NCI-H82 treated with DMSO at 0.1 percent for 48 hours (cell line): ENCODE measurements at regions not wholly inside any gene's neighbourhood (a gene's known extent, or its start where the extent isn't known, plus 50 kb on each side); places are given as distances from the start of the nearest gene placed in this dataset.

Experiments used
- DNase-seq: peaks from one replicate; lab custom pipeline; 2025; ENCODE audit not compliant: unreplicated experiment; lab: John Stamatoyannopoulos, UW

- no peak for DNase-seq
Observed at GRCh38 chr1:9419369-9420041, 119.8 kb upstream of the SLC25A33 start.

- no peak for DNase-seq
Observed at GRCh38 chr1:9420835-9421532, 118.3 kb upstream of the SLC25A33 start.

GRCh38 chr1:9421533-9421873 is 117.8 kb upstream of the SLC25A33 start:
- DNase-seq = no peak

GRCh38 chr1:9422321-9422720 is 116.9 kb upstream of the SLC25A33 start:
- no peak for DNase-seq

- peak; percentile 35 for DNase-seq
Observed at GRCh38 chr1:9422911-9423505, 116.3 kb upstream of the SLC25A33 start.

GRCh38 chr1:9424261-9424660 is 115.0 kb upstream of the SLC25A33 start:
- DNase-seq = no peak

- no peak for DNase-seq
Observed at GRCh38 chr1:9425859-9426258, 113.4 kb upstream of the SLC25A33 start.

GRCh38 chr1:9426291-9426711 is 113.0 kb upstream of the SLC25A33 start:
- no peak for DNase-seq

GRCh38 chr1:9427388-9427787 is 111.9 kb upstream of the SLC25A33 start:
- DNase-seq = no peak

- peak; percentile 96 for DNase-seq
Observed at GRCh38 chr1:9428601-9429341, 110.5 kb upstream of the SLC25A33 start.

GRCh38 chr1:9429342-9429711 is 109.9 kb upstream of the SLC25A33 start:
- DNase-seq = no peak

- DNase-seq = no peak
Observed at GRCh38 chr1:9434247-9435152, 104.8 kb upstream of the SLC25A33 start.

GRCh38 chr1:9435153-9435636 is 104.1 kb upstream of the SLC25A33 start:
- no peak for DNase-seq

GRCh38 chr1:9435854-9436640 is 103.2 kb upstream of the SLC25A33 start:
- DNase-seq = no peak

- peak; percentile 39 for DNase-seq
Observed at GRCh38 chr1:9437961-9438430, 101.3 kb upstream of the SLC25A33 start.

- DNase-seq = no peak
Observed at GRCh38 chr1:9438431-9439073, 100.7 kb upstream of the SLC25A33 start.

GRCh38 chr1:9439074-9439761 is 100.0 kb upstream of the SLC25A33 start:
- no peak for DNase-seq

- no peak for DNase-seq
Observed at GRCh38 chr1:9440261-9440660, 99.0 kb upstream of the SLC25A33 start.

- DNase-seq = no peak
Observed at GRCh38 chr1:9440763-9441194, 98.5 kb upstream of the SLC25A33 start.
